ENCODE measurements at regions not wholly inside any gene's neighbourhood (a gene's known extent, or its start where the extent isn't known, plus 50 kb on each side); places are given as distances from the start of the nearest gene placed in this dataset.

- DNase-seq (ENCODE audit: extremely low read depth, low read depth): no peak
- no peak overlapping the region for H3K4me3 ChIP-seq (replicated peaks; ENCODE audit: low read depth, low read length)
- no peak for TF ChIP-seq CTCF (IDR thresholded peaks at IDR 0.05; ENCODE audit: low read depth, low read length, missing control alignments)
These were observed 344.9 kb downstream of the RBM43 start for GRCh38 chr2:150916467-150917396.

GRCh38 chr2:150911766-150912280 lies 349.8 kb downstream of the RBM43 start:
- peak; percentile 44 for DNase-seq (ENCODE audit: extremely low read depth, low read depth)
- no peak overlapping the region for H3K4me3 ChIP-seq (replicated peaks; ENCODE audit: low read depth, low read length)
- peak; percentile 9 for TF ChIP-seq CTCF (IDR thresholded peaks at IDR 0.05; ENCODE audit: low read depth, low read length, missing control alignments)

GRCh38 chr2:150909613-150910012 lies 352.1 kb downstream of the RBM43 start:
- no peak for DNase-seq (ENCODE audit: extremely low read depth, low read depth)
- no peak for TF ChIP-seq CTCF (IDR thresholded peaks at IDR 0.05; ENCODE audit: low read depth, low read length, missing control alignments)
- H3K4me3 ChIP-seq (replicated peaks; ENCODE audit: low read depth, low read length): no peak overlapping the region

- DNase-seq (ENCODE audit: extremely low read depth, low read depth): no peak
- no peak overlapping the region for H3K4me3 ChIP-seq (replicated peaks; ENCODE audit: low read depth, low read length)
- TF ChIP-seq CTCF (IDR thresholded peaks at IDR 0.05; ENCODE audit: low read depth, low read length, missing control alignments): no peak
These were observed 352.6 kb downstream of the RBM43 start for GRCh38 chr2:150909090-150909489.

- TF ChIP-seq CTCF (IDR thresholded peaks at IDR 0.05; ENCODE audit: low read depth, low read length, missing control alignments): no peak
- DNase-seq (ENCODE audit: extremely low read depth, low read depth): no peak
These were observed 354.2 kb downstream of the RBM43 start for GRCh38 chr2:150907466-150907865.

GRCh38 chr2:150903461-150903860 lies 358.2 kb downstream of the RBM43 start:
- H3K4me3 ChIP-seq (replicated peaks; ENCODE audit: low read depth, low read length): no peak overlapping the region
- no peak for TF ChIP-seq CTCF (IDR thresholded peaks at IDR 0.05; ENCODE audit: low read depth, low read length, missing control alignments)
- DNase-seq (ENCODE audit: extremely low read depth, low read depth): no peak

More at GRCh38 chr2:150907466-150907865, 354.2 kb downstream of the RBM43 start:
- H3K4me3 ChIP-seq (replicated peaks; ENCODE audit: low read depth, low read length): no peak overlapping the region
